ENCODE measurements at regions not wholly inside any gene's neighbourhood (a gene's known extent, or its start where the extent isn't known, plus 50 kb on each side); places are given as distances from the start of the nearest gene placed in this dataset.

DNA sequence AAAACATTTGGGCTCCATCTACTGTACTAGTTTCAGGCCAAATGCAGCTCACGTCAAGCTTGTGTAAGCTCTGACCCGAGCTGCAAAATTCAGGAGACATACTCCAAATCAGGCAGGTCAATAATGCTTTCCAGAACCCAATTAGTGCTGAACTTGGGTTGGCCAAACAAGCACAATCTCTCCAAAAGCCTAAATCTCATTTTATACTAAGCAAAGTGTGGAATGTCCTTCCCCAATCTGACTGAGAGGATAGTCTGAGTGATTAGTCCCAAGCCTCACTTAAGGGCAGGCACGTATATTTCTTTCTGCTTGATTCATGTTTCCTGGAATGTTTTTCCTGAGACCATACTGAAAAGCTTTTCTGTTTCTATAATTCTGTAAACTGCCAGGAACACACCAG, 79.9 kb downstream of the NKX6-1 start:
- FAIRE-seq (no peak), DNase-seq (ENCODE audit: insufficient read length, low spot score) (no peak)
- no peak for TF ChIP-seq CTCF (IDR thresholded peaks at IDR 0.05; ENCODE audit: insufficient read depth, missing control alignments)

- no peak for FAIRE-seq
- TF ChIP-seq CTCF (IDR thresholded peaks at IDR 0.05; ENCODE audit: insufficient read depth, missing control alignments) = no peak
- DNase-seq (ENCODE audit: insufficient read length, low spot score) = no peak
Measured at GRCh38 chr4:84417997-84418709, 80.9 kb downstream of the NKX6-1 start.

- no peak for TF ChIP-seq CTCF (IDR thresholded peaks at IDR 0.05; ENCODE audit: insufficient read depth, missing control alignments)
- FAIRE-seq (no peak), DNase-seq (ENCODE audit: insufficient read length, low spot score) (no peak)
Measured at GRCh38 chr4:84413976-84414375, 85.1 kb downstream of the NKX6-1 start.

- no peak for FAIRE-seq
- TF ChIP-seq CTCF (IDR thresholded peaks at IDR 0.05; ENCODE audit: insufficient read depth, missing control alignments) = no peak
- no peak for DNase-seq (ENCODE audit: insufficient read length, low spot score)
Measured at GRCh38 chr4:84413480-84413879, 85.6 kb downstream of the NKX6-1 start.

DNA sequence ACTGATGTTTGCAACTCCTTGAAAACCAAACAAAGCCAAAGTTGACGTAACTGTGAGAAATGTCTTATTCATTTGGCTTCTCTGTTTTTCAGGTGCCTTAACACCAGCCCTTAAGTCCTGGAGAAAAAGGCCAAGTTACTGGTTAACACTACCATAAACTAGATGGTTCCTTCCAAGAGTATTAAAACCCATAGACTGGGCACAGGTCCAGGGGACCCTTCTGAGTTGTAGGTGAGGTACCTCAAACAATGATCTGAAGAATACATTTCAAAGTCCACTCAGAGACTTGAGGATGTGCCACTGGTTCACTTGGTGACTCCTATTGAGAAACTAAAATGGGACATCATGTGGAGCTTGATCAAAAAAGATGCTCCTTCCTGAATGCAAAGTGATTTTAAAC, 87.0 kb downstream of the NKX6-1 start:
- FAIRE-seq = no peak
- DNase-seq (ENCODE audit: insufficient read length, low spot score) = no peak
- TF ChIP-seq CTCF (IDR thresholded peaks at IDR 0.05; ENCODE audit: insufficient read depth, missing control alignments) = no peak

DNA sequence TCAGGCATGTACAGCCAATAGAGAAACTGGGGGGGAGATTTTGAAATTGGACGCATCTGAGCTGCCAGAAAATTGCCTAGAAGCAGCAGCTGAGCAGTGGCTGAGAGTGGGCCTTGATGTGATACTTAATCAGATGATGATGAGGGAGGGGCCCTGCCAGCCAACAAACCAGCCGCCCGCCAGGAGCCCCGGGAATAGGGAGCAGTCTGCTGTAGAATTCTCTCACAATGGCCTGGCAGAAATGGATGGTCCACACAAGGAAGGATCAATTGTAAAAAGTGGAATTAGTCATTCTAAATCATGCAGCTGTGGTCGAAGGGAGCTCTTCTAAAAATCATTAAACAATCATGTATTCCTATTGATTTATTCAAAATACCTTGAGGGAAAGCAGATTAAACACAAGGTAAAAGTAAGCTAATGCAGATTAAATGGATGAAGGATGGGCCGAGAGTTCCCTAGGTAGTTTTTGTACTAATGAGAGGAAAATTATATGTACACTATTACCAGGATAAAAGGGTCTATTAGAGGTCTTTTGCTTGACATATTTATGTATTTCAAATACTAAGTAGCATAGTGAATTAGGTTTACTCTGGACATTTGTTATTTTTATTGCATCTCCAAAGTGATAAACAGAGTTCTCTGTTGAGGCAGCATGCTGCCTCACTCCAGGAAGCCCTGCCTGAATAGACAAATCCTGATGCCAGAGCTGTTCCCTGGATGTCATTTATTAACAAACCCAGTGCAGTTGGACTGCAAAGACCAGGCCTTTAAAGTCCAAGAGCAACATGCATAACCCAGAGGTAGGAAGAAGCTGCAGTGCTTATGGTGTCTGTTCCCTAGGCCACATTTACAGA, 91.3 kb downstream of the NKX6-1 start:
- DNase-seq (ENCODE audit: insufficient read length, low spot score) = no peak
- no peak for FAIRE-seq
- TF ChIP-seq CTCF (IDR thresholded peaks at IDR 0.05; ENCODE audit: insufficient read depth, missing control alignments) = no peak

- TF ChIP-seq CTCF (IDR thresholded peaks at IDR 0.05; ENCODE audit: insufficient read depth, missing control alignments) = no peak
- DNase-seq (ENCODE audit: insufficient read length, low spot score) (no peak), FAIRE-seq (no peak)
Measured at GRCh38 chr4:84403656-84404055, 95.4 kb downstream of the NKX6-1 start.
